SK-N-SH treated with all-trans-retinoic acid at 6 μM for 48 hours (cell line): ENCODE measurements at regions not wholly inside any gene's neighbourhood (a gene's known extent, or its start where the extent isn't known, plus 50 kb on each side); places are given as distances from the start of the nearest gene placed in this dataset.

ENCODE experiments used
- ATAC-seq: fragments of 200-7000 bp; cut with Tn5 transposase; 3 replicates; pipeline ENCODE4 v1.9.1; 2020; ENCODE audit warnings: mild to moderate bottlenecking, moderate library complexity
- ARNTL ChIP-seq: fragments of 450-650 bp; formaldehyde crosslinking; IDR thresholded peaks from 2 replicates; pipeline ENCODE4 v1.5.0; 2020; ENCODE audit warnings: low read depth, mild to moderate bottlenecking, moderate library complexity, borderline replicate concordance
- BACH2 ChIP-seq: fragments of 250-450 bp; sonication (Bioruptor Pico); IDR thresholded peaks from 2 replicates; pipeline ENCODE4 v1.9.0; 2021; ENCODE audit warnings: mild to moderate bottlenecking, borderline replicate concordance
- CREB5 ChIP-seq: fragments of 250-450 bp; sonication (Bioruptor Pico); IDR thresholded peaks from 2 replicates; pipeline ENCODE4 v1.5.1; 2020; ENCODE audit warnings: low read depth, mild to moderate bottlenecking, moderate library complexity
- CSDC2 ChIP-seq: fragments of 250-450 bp; sonication (Bioruptor Pico); IDR thresholded peaks from 2 replicates; pipeline ENCODE4 v1.5.0; 2020; ENCODE audit warnings: mild to moderate bottlenecking, moderate library complexity
- ESRRG ChIP-seq: fragments of 250-450 bp; sonication (Bioruptor Pico); IDR thresholded peaks from 2 replicates; pipeline ENCODE4 v1.6.1; 2021; ENCODE audit warnings: mild to moderate bottlenecking
- GLIS3 ChIP-seq: fragments of 250-450 bp; sonication (Bioruptor Pico); IDR thresholded peaks from 2 replicates; pipeline ENCODE4 v1.5.0; 2020; ENCODE audit warnings: mild to moderate bottlenecking, moderate library complexity
- ISL1 ChIP-seq: fragments of 250-450 bp; sonication (Bioruptor Pico); IDR thresholded peaks from 2 replicates; pipeline ENCODE4 v2.1.2; 2022; ENCODE audit warnings: mild to moderate bottlenecking, moderate library complexity
- OSR1 ChIP-seq: fragments of 250-450 bp; sonication (Bioruptor Pico); IDR thresholded peaks from 2 replicates; pipeline ENCODE4 v1.8.0; 2022; ENCODE audit warnings: moderate library complexity, mild to moderate bottlenecking, inconsistent platforms
- PATZ1 ChIP-seq: fragments of 250-450 bp; sonication (Bioruptor Pico); IDR thresholded peaks from 2 replicates; pipeline ENCODE4 v1.8.0; 2020; ENCODE audit warnings: mild to moderate bottlenecking, moderate library complexity, borderline replicate concordance
- PPARA ChIP-seq: fragments of 250-450 bp; sonication (Bioruptor Pico); IDR thresholded peaks from 2 replicates; pipeline ENCODE4 v1.5.0; 2020; ENCODE audit warnings: mild to moderate bottlenecking, borderline replicate concordance
- RARB ChIP-seq: fragments of 250-450 bp; sonication (Bioruptor Pico); IDR thresholded peaks from 2 replicates; pipeline ENCODE4 v1.8.0; 2021; ENCODE audit warnings: mild to moderate bottlenecking, moderate library complexity
- SNAI2 ChIP-seq: fragments of 250-450 bp; sonication (Bioruptor Pico); IDR thresholded peaks from 2 replicates; pipeline ENCODE4 v1.5.0; 2020; ENCODE audit warnings: mild to moderate bottlenecking, moderate library complexity
- TCF4 ChIP-seq: fragments of 250-450 bp; sonication (Bioruptor Pico); IDR thresholded peaks from 2 replicates; pipeline ENCODE4 v1.8.0; 2021; ENCODE audit warnings: mild to moderate bottlenecking, moderate library complexity, borderline replicate concordance
- TOX ChIP-seq: fragments of 250-450 bp; sonication (Bioruptor Pico); IDR thresholded peaks from 2 replicates; pipeline ENCODE4 v1.8.0; 2021; ENCODE audit warnings: mild to moderate bottlenecking, moderate library complexity, borderline replicate concordance
- ZC3H10 ChIP-seq: fragments of 250-450 bp; sonication (Bioruptor Pico); IDR thresholded peaks from 2 replicates; pipeline ENCODE4 v1.5.1; 2021; ENCODE audit warnings: mild to moderate bottlenecking, moderate library complexity
- ZFP3 ChIP-seq: fragments of 250-450 bp; sonication (Bioruptor Pico); IDR thresholded peaks from 2 replicates; pipeline ENCODE4 v1.5.0; 2020; ENCODE audit warnings: mild to moderate bottlenecking, moderate library complexity
- ZFP30 ChIP-seq: fragments of 450-650 bp; formaldehyde crosslinking; IDR thresholded peaks from 2 replicates; pipeline ENCODE4 v1.5.0; 2022; ENCODE audit warnings: mild to moderate bottlenecking, moderate library complexity
- ZNF565 ChIP-seq: fragments of 450-650 bp; formaldehyde crosslinking; conservative IDR thresholded peaks from 2 replicates; pipeline ENCODE4 v1.5.0; 2020; ENCODE audit warnings: low read depth, mild to moderate bottlenecking, moderate library complexity
- ZNF70 ChIP-seq: fragments of 450-650 bp; formaldehyde crosslinking; IDR thresholded peaks from 2 replicates; pipeline ENCODE4 v1.5.0; 2020; ENCODE audit warnings: mild to moderate bottlenecking, moderate library complexity
- ZNF8 ChIP-seq: fragments of 450-650 bp; formaldehyde crosslinking; IDR thresholded peaks from 2 replicates; pipeline ENCODE4 v1.5.0; 2020; ENCODE audit warnings: mild to moderate bottlenecking, moderate library complexity
- TF ChIP-seq, protein P1 (sequence below): fragments of 250-450 bp; sonication (Bioruptor Pico); IDR thresholded peaks from 2 replicates; pipeline ENCODE4 v1.5.1; 2021; ENCODE audit warnings: mild to moderate bottlenecking, moderate library complexity
- TF ChIP-seq, protein P2 (sequence below): fragments of 250-450 bp; sonication (Bioruptor Pico); IDR thresholded peaks from 2 replicates; pipeline ENCODE4 v1.8.0; 2021; ENCODE audit warnings: low read depth, mild to moderate bottlenecking, moderate library complexity, borderline replicate concordance
- TF ChIP-seq, protein P3 (sequence below): fragments of 250-450 bp; sonication (Bioruptor Pico); IDR thresholded peaks from 2 replicates; pipeline ENCODE4 v1.5.0; 2020; ENCODE audit warnings: mild to moderate bottlenecking, moderate library complexity

DNA sequence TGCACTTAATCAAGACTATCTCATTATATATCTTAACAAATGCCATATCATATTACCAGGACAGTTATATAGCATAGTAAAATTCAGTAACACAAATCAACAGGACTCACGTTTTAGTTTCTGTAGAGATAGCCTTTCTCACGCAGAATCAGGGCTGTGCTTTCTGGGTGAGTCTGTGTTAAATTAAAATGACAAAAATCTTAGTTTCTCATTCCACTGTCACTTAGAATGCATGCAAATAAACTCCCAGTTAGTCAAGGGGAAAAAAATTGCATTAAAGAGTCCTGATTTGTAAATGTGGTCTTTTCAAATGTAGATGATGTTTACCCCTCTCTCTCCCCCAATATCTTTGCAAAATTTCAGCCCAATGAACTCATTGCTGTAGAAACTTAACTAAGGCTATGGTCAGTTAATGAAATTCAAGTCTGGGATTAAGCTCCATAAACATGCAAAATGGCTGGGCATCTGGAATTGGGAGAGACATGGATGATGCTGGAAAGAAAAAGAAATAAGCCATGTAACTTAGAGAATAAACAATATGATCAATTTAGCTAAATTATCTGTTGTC, 77.8 kb upstream of the MGAT4C start:
- TF ChIP-seq TCF4 (no peak), PPARA (no peak), ESRRG (CRISPR knock-in tag) (no peak), GLIS3 (CRISPR knock-in tag) (no peak), ISL1 (CRISPR knock-in tag) (no peak), CREB5 (CRISPR knock-in tag) (no peak), ZC3H10 (no peak), ZNF8 (CRISPR knock-in tag) (no peak), TOX (no peak), SNAI2 (CRISPR knock-in tag) (no peak), RARB (no peak), PATZ1 (no peak), ARNTL (CRISPR knock-in tag) (no peak), ZFP3 (CRISPR knock-in tag) (no peak), ZNF565 (CRISPR knock-in tag) (no peak), BACH2 (no peak)
- TF ChIP-seq, protein P1, sequence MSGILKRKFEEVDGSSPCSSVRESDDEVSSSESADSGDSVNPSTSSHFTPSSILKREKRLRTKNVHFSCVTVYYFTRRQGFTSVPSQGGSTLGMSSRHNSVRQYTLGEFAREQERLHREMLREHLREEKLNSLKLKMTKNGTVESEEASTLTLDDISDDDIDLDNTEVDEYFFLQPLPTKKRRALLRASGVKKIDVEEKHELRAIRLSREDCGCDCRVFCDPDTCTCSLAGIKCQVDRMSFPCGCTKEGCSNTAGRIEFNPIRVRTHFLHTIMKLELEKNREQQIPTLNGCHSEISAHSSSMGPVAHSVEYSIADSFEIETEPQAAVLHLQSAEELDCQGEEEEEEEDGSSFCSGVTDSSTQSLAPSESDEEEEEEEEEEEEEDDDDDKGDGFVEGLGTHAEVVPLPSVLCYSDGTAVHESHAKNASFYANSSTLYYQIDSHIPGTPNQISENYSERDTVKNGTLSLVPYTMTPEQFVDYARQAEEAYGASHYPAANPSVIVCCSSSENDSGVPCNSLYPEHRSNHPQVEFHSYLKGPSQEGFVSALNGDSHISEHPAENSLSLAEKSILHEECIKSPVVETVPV (CRISPR knock-in tag), result no peak
- TF ChIP-seq, protein P2, sequence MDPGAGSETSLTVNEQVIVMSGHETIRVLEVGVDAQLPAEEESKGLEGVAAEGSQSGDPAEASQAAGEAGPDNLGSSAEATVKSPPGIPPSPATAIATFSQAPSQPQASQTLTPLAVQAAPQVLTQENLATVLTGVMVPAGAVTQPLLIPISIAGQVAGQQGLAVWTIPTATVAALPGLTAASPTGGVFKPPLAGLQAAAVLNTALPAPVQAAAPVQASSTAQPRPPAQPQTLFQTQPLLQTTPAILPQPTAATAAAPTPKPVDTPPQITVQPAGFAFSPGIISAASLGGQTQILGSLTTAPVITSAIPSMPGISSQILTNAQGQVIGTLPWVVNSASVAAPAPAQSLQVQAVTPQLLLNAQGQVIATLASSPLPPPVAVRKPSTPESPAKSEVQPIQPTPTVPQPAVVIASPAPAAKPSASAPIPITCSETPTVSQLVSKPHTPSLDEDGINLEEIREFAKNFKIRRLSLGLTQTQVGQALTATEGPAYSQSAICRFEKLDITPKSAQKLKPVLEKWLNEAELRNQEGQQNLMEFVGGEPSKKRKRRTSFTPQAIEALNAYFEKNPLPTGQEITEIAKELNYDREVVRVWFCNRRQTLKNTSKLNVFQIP (CRISPR knock-in tag), result no peak
- ATAC-seq, result no peak

GRCh38 chr12:86331457-86331856, 75.3 kb upstream of the MGAT4C start:
- no peak for TF ChIP-seq ISL1 (CRISPR knock-in tag)
- no peak for TF ChIP-seq BACH2
- TF ChIP-seq GLIS3 (CRISPR knock-in tag), result no peak
- TF ChIP-seq ZNF8 (CRISPR knock-in tag), result no peak
- TF ChIP-seq ZNF70 (CRISPR knock-in tag), result no peak

DNA sequence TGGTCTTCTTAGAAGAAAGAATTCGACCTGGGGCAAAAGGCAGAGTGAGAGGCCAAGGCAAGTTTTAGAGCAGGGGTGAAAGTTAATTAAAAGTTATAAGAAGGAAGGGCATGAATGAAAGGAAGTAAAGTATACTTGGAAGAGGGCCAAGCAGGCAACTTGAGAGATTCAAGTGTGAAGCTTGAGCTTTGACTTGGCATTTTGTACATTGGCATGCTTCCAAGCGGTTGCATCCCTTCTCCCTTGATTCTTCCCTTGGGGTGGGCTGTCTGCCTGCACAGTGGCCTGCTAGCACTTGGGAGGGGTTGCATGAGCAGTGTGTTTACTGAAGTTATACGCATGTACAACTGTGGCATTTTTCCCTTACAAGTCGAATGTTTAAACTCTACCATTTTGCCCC, 74.8 kb upstream of the MGAT4C start:
- TF ChIP-seq, protein P2 (CRISPR knock-in tag), result no peak
- TF ChIP-seq ZFP30 (CRISPR knock-in tag) (no peak), CSDC2 (CRISPR knock-in tag) (no peak), SNAI2 (CRISPR knock-in tag) (no peak), PPARA (no peak), ZC3H10 (no peak), OSR1 (CRISPR knock-in tag) (no peak), GLIS3 (CRISPR knock-in tag) (no peak), ISL1 (CRISPR knock-in tag) (no peak), ESRRG (CRISPR knock-in tag) (no peak), ZNF8 (CRISPR knock-in tag) (no peak), TCF4 (no peak)
- TF ChIP-seq, protein P1 (CRISPR knock-in tag), result no peak
- TF ChIP-seq, protein P3, sequence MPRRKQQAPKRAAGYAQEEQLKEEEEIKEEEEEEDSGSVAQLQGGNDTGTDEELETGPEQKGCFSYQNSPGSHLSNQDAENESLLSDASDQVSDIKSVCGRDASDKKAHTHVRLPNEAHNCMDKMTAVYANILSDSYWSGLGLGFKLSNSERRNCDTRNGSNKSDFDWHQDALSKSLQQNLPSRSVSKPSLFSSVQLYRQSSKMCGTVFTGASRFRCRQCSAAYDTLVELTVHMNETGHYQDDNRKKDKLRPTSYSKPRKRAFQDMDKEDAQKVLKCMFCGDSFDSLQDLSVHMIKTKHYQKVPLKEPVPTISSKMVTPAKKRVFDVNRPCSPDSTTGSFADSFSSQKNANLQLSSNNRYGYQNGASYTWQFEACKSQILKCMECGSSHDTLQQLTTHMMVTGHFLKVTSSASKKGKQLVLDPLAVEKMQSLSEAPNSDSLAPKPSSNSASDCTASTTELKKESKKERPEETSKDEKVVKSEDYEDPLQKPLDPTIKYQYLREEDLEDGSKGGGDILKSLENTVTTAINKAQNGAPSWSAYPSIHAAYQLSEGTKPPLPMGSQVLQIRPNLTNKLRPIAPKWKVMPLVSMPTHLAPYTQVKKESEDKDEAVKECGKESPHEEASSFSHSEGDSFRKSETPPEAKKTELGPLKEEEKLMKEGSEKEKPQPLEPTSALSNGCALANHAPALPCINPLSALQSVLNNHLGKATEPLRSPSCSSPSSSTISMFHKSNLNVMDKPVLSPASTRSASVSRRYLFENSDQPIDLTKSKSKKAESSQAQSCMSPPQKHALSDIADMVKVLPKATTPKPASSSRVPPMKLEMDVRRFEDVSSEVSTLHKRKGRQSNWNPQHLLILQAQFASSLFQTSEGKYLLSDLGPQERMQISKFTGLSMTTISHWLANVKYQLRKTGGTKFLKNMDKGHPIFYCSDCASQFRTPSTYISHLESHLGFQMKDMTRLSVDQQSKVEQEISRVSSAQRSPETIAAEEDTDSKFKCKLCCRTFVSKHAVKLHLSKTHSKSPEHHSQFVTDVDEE, result no peak
- no peak for ATAC-seq

More at GRCh38 chr12:86331457-86331856, 75.3 kb upstream of the MGAT4C start:
- ATAC-seq, result no peak
